K562 (cell line): ENCODE measurements at regions not wholly inside any gene's neighbourhood (a gene's known extent, or its start where the extent isn't known, plus 50 kb on each side); places are given as distances from the start of the nearest gene placed in this dataset.

Experiments
- ATAC-seq: fragments of 200-7000 bp; cut with Tn5 transposase; 3 replicates; pipeline ENCODE4 v1.9.1; 2020; ENCODE audit warnings: moderate library complexity
- BruUV-seq: library from RNA; stranded (reverse); fragments of 400-500 nt; replicated peaks from 2 replicates; lab custom pipeline; 2021; lab: Mats Ljungman, UMichigan
- CTCF ChIA-PET: fragments of 300-600 bp; formaldehyde crosslinking; extraction: SDS; loops from one replicate; lab custom pipeline; 2021; ENCODE audit warnings: low intra/inter-chr PET ratio; lab: Yijun Ruan, JAX
- POLR2A ChIA-PET: fragments of 300-600, 350-650 bp; sonication (Branson Sonifier 250); formaldehyde crosslinking; extraction: SDS; loops from one replicate; lab custom pipeline; 2021; ENCODE audit warnings: antibody characterized with exemption, inconsistent platforms; lab: Yijun Ruan, JAX
- DNase-seq, 4 experiments: peaks; one replicate each; pipeline versions ENCODE4 v3.0.0 to v3.0.0-alpha.2; 2011 to 2018; ENCODE audit warnings: low spot score in 3 of 4, mixed read lengths in 3 of 4; ENCODE audit errors: extremely low read depth in 1 of 4
- FAIRE-seq: peaks from 2 replicates; lab custom pipeline; 2011; peaks lifted over from hg19 to GRCh38; lab: Jason Lieb, UNC
- H2AFZ ChIP-seq: 2 replicates; pipeline ENCODE4 v1.6.0; 2011; ENCODE audit warnings: low read depth, low read length, control low read depth, inconsistent platforms
- H3K27ac ChIP-seq: fragments of 200-600 bp; 3 replicates; pipeline ENCODE4 v1.8.0; 2011; ENCODE audit warnings: low read depth, mild to moderate bottlenecking, control low read depth, inconsistent platforms, low read length, moderate library complexity, mixed read lengths; ENCODE audit errors: extremely low read depth
- H3K27me3 ChIP-seq, 2 experiments: fragments of 300-600 bp in 1 of 2; 2 replicates in 1 of 2; 3 replicates in 1 of 2; pipeline versions ENCODE4 v1.6.0 to v1.8.0; 2011; ENCODE audit warnings: inconsistent platforms in 2 of 2, low read length in 2 of 2, mild to moderate bottlenecking in 1 of 2, mixed read lengths in 1 of 2, moderate library complexity in 1 of 2; ENCODE audit not compliant: control insufficient read depth in 2 of 2, insufficient read depth in 2 of 2
- H3K36me3 ChIP-seq: fragments of 300-600 bp; 3 replicates; pipeline ENCODE4 v1.8.0; 2011; ENCODE audit warnings: mild to moderate bottlenecking, low read length, inconsistent platforms; ENCODE audit not compliant: control insufficient read depth, insufficient read depth
- H3K4me1 ChIP-seq, 2 experiments: fragments of 200-600 bp in 1 of 2; replicated peaks in 1 of 2; 2 replicates in 1 of 2; 3 replicates in 1 of 2; pipeline versions ENCODE4 v1.5.1 to v1.8.0; 2011; ENCODE audit warnings: inconsistent platforms in 2 of 2, low read length in 2 of 2, mild to moderate bottlenecking in 1 of 2, mixed read lengths in 1 of 2, moderate library complexity in 1 of 2; ENCODE audit not compliant: control insufficient read depth in 2 of 2, insufficient read depth in 2 of 2
- H3K4me2 ChIP-seq: 2 replicates; pipeline ENCODE4 v1.6.1; 2011; ENCODE audit warnings: low read length, control low read depth, inconsistent platforms, mixed read lengths; ENCODE audit not compliant: insufficient read depth
- H3K4me3 ChIP-seq: fragments of 200-600 bp; sonication (generic), shearing (Covaris generic); 2 replicates; pipeline ENCODE4 v1.5.1; 2016; ENCODE audit warnings: control low read depth, inconsistent platforms
- H3K79me2 ChIP-seq: fragments of 200-600 bp; 3 replicates; pipeline ENCODE4 v1.8.0; 2011; ENCODE audit warnings: low read length, inconsistent platforms; ENCODE audit not compliant: control insufficient read depth, insufficient read depth
- H3K9ac ChIP-seq, 2 experiments: 2 replicates each; pipeline versions ENCODE4 v1.6.0 to v1.6.1; 2011; ENCODE audit warnings: low read depth in 2 of 2, low read length in 2 of 2, control low read depth in 1 of 2, inconsistent platforms in 1 of 2, mild to moderate bottlenecking in 1 of 2, mixed read lengths in 1 of 2; ENCODE audit not compliant: insufficient read depth in 1 of 2
- H3K9me1 ChIP-seq: one replicate; pipeline ENCODE4 v1.6.0; 2011; ENCODE audit warnings: inconsistent platforms, mild to moderate bottlenecking, low read length, moderate library complexity; ENCODE audit not compliant: control insufficient read depth, insufficient read depth
- H3K9me3 ChIP-seq: replicated peaks from 2 replicates; pipeline ENCODE4 v1.5.1; 2011; ENCODE audit warnings: low read depth, low read length, inconsistent platforms; ENCODE audit not compliant: control insufficient read depth, insufficient read depth
- H4K20me1 ChIP-seq: replicated peaks from 2 replicates; pipeline ENCODE4 v1.6.1; 2011; ENCODE audit warnings: low read length, inconsistent platforms, mixed read lengths; ENCODE audit not compliant: control insufficient read depth, insufficient read depth
- FOXJ3 ChIP-seq: sonication (generic); formaldehyde crosslinking; IDR thresholded peaks from 2 replicates; pipeline ENCODE4 v1.4.0; 2020; ENCODE audit warnings: mild to moderate bottlenecking, missing genetic modification reagents
- FOXK2 ChIP-seq, 2 experiments: fragments of 450-650 bp; IDR thresholded peaks in 1 of 2; conservative IDR thresholded peaks in 1 of 2; 2 replicates each; pipeline ENCODE4 v1.6.1; 2016; ENCODE audit warnings: low read depth in 2 of 2, mild to moderate bottlenecking in 1 of 2
- IRF2 ChIP-seq: sonication (generic); formaldehyde crosslinking; IDR thresholded peaks from 2 replicates; pipeline ENCODE4 v1.8.1; 2022; ENCODE audit warnings: mild to moderate bottlenecking, missing genetic modification reagents
- KLF6 ChIP-seq: fragments of 250-450 bp; sonication (Bioruptor Pico); IDR thresholded peaks from 2 replicates; pipeline ENCODE4 v1.4.0; 2020; ENCODE audit warnings: mild to moderate bottlenecking, moderate library complexity, borderline replicate concordance
- NFYB ChIP-seq: IDR thresholded peaks from 2 replicates; pipeline ENCODE4 v1.6.1; 2011; ENCODE audit warnings: mild to moderate bottlenecking, moderate library complexity; ENCODE audit not compliant: insufficient read length; ENCODE audit errors: extremely low read depth
- WGBS: fragments of 100-300 bp; shearing (Covaris generic); methylation state at CpG from one replicate; pipeline ENCODE4 v1.1.6; 2016; ENCODE audit warnings: low coverage, mixed read lengths; ENCODE audit not compliant: insufficient coverage; ENCODE audit errors: missing lambda C conversion rate; 5-methylcytosine and 5-hydroxymethylcytosine counted together
- in situ Hi-C: fragments of 300-500 bp; cut with MboI; formaldehyde crosslinking; loops from 4 replicates; pipeline ENCODE4 v1.15.0; 2018; ENCODE audit warnings: inconsistent platforms, mixed read lengths
- intact Hi-C: fragments of 100-400 bp; cut with micrococcal nuclease; formaldehyde crosslinking; loops from 2 replicates; pipeline ENCODE4 v1.14.2; 2022
- TF ChIP-seq, protein P1 (sequence below): fragments of 200-800 bp; sonication (Bioruptor generic); IDR thresholded peaks from 2 replicates; pipeline ENCODE4 v1.6.1; 2017; ENCODE audit warnings: missing genetic modification characterization, missing compliant biosample characterization

DNA sequence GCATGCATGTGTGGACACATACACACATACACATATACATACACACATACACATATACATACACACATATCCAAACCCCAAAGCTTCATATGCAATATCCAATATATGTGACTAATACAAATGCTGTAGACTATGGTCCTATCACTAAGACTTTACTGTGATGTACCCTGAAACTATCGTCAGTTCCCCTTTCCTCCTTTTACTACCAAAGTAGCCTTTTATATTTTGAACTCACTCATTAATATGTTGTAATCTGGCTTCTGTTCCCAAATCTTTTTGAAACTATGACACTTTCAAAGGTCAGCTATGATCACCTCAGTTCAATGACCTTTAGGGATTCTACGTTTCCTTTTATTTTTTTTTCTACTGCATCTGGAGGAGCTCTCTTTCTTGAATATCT lies 64.8 kb upstream of the TFEC start:
- Histone ChIP-seq H3K9ac (no peak overlapping the region), H3K9me3 (no peaks in the 10 kb centered on the region), H3K9me1 (no peaks in the 10 kb centered on the region), H3K79me2 (no peaks in the 10 kb centered on the region), H3K27ac (no peak overlapping the region), H3K4me3 (no peak overlapping the region)
- 0% methylated on average over 2 of the region's 2 CpGs for WGBS
- CTCF ChIA-PET = no interaction called here
- TF ChIP-seq KLF6 (no peak), NFYB (no peak), IRF2 (no peak), FOXK2 (conservative IDR thresholded peaks at IDR 0.05 in 1 of 2, IDR thresholded peaks at IDR 0.05 in 1 of 2; ENCODE audit: low read depth in 2 of 2) (no peak), FOXJ3 (no peak)
- TF ChIP-seq, protein P1, sequence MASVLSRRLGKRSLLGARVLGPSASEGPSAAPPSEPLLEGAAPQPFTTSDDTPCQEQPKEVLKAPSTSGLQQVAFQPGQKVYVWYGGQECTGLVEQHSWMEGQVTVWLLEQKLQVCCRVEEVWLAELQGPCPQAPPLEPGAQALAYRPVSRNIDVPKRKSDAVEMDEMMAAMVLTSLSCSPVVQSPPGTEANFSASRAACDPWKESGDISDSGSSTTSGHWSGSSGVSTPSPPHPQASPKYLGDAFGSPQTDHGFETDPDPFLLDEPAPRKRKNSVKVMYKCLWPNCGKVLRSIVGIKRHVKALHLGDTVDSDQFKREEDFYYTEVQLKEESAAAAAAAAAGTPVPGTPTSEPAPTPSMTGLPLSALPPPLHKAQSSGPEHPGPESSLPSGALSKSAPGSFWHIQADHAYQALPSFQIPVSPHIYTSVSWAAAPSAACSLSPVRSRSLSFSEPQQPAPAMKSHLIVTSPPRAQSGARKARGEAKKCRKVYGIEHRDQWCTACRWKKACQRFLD (CRISPR knock-in tag) = no peak
- TF ChIP-seq, all 486 proteins: peak for 0
- no peaks in the 10 kb centered on the region for H3K4me1 ChIP-seq
- ATAC-seq = no peak
- in situ Hi-C loops (no loop called here), intact Hi-C loops (no loop called here)
- no peak overlapping the region for H3K4me2 ChIP-seq
- DNase-seq = no peak
- no peaks in the 10 kb centered on the region for H3K27me3 ChIP-seq
- no TSS peak for BruUV-seq
- no peaks in the 10 kb centered on the region for H3K36me3 ChIP-seq
- no peak for FAIRE-seq
- H4K20me1 ChIP-seq = no peaks in the 10 kb centered on the region
- POLR2A ChIA-PET = no interaction called here
- no peak overlapping the region for H2AFZ ChIP-seq
